ENCODE measurements at regions not wholly inside any gene's neighbourhood (a gene's known extent, or its start where the extent isn't known, plus 50 kb on each side); places are given as distances from the start of the nearest gene placed in this dataset.

DNA sequence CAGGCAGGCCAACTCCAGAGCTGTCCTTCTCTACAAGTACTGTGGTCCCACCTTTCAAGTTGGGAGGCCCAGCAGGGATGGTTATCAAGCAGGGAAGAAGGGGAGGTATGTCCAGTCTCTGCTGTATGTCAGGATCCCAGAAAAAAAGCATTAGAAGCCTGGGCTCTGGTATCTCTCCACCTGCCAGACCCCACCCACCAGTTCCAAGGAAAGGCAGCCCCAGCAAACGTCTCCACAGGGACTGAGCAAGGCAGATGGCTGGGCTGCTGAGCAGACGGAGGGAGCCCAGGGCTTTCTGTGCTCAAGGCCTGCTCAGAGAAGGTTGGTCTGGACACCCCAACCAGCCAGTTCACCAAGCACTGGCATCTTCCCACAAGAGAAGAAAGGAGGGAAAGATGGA is 287.8 kb downstream of the XXYLT1 start:
- TF ChIP-seq, protein P1, sequence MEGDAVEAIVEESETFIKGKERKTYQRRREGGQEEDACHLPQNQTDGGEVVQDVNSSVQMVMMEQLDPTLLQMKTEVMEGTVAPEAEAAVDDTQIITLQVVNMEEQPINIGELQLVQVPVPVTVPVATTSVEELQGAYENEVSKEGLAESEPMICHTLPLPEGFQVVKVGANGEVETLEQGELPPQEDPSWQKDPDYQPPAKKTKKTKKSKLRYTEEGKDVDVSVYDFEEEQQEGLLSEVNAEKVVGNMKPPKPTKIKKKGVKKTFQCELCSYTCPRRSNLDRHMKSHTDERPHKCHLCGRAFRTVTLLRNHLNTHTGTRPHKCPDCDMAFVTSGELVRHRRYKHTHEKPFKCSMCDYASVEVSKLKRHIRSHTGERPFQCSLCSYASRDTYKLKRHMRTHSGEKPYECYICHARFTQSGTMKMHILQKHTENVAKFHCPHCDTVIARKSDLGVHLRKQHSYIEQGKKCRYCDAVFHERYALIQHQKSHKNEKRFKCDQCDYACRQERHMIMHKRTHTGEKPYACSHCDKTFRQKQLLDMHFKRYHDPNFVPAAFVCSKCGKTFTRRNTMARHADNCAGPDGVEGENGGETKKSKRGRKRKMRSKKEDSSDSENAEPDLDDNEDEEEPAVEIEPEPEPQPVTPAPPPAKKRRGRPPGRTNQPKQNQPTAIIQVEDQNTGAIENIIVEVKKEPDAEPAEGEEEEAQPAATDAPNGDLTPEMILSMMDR (IDR thresholded peaks at IDR 0.05; ENCODE audit: borderline replicate concordance, extremely low read depth, low read length, poor library complexity, severe bottlenecking): no peak
- TF ChIP-seq EZH2 (IDR thresholded peaks at IDR 0.05; ENCODE audit: borderline replicate concordance, low read depth, low read length, severe bottlenecking): no peak
